ENCODE measurements at regions not wholly inside any gene's neighbourhood (a gene's known extent, or its start where the extent isn't known, plus 50 kb on each side); places are given as distances from the start of the nearest gene placed in this dataset.

- H3K27me3 ChIP-seq (ENCODE audit: insufficient read depth, poor library complexity, severe bottlenecking), result no peaks in the 10 kb centered on the region
- no peak for DNase-seq (ENCODE audit: low read depth in 1 of 2, low spot score in 1 of 2)
- H3K27ac ChIP-seq (replicated peaks), result no peak overlapping the region
- H3K4me3 ChIP-seq (replicated peaks; ENCODE audit: insufficient read depth, low read length), result no peak overlapping the region
- no peak for TF ChIP-seq POLR2AphosphoS5 (IDR thresholded peaks at IDR 0.05; ENCODE audit: low read depth)
- TF ChIP-seq, protein P1, sequence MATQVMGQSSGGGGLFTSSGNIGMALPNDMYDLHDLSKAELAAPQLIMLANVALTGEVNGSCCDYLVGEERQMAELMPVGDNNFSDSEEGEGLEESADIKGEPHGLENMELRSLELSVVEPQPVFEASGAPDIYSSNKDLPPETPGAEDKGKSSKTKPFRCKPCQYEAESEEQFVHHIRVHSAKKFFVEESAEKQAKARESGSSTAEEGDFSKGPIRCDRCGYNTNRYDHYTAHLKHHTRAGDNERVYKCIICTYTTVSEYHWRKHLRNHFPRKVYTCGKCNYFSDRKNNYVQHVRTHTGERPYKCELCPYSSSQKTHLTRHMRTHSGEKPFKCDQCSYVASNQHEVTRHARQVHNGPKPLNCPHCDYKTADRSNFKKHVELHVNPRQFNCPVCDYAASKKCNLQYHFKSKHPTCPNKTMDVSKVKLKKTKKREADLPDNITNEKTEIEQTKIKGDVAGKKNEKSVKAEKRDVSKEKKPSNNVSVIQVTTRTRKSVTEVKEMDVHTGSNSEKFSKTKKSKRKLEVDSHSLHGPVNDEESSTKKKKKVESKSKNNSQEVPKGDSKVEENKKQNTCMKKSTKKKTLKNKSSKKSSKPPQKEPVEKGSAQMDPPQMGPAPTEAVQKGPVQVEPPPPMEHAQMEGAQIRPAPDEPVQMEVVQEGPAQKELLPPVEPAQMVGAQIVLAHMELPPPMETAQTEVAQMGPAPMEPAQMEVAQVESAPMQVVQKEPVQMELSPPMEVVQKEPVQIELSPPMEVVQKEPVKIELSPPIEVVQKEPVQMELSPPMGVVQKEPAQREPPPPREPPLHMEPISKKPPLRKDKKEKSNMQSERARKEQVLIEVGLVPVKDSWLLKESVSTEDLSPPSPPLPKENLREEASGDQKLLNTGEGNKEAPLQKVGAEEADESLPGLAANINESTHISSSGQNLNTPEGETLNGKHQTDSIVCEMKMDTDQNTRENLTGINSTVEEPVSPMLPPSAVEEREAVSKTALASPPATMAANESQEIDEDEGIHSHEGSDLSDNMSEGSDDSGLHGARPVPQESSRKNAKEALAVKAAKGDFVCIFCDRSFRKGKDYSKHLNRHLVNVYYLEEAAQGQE (IDR thresholded peaks at IDR 0.05; ENCODE audit: insufficient replicate concordance, low read depth), result no peak
- no peak for TF ChIP-seq GABPA (IDR thresholded peaks at IDR 0.05; ENCODE audit: low read depth)
- TF ChIP-seq, protein P2, sequence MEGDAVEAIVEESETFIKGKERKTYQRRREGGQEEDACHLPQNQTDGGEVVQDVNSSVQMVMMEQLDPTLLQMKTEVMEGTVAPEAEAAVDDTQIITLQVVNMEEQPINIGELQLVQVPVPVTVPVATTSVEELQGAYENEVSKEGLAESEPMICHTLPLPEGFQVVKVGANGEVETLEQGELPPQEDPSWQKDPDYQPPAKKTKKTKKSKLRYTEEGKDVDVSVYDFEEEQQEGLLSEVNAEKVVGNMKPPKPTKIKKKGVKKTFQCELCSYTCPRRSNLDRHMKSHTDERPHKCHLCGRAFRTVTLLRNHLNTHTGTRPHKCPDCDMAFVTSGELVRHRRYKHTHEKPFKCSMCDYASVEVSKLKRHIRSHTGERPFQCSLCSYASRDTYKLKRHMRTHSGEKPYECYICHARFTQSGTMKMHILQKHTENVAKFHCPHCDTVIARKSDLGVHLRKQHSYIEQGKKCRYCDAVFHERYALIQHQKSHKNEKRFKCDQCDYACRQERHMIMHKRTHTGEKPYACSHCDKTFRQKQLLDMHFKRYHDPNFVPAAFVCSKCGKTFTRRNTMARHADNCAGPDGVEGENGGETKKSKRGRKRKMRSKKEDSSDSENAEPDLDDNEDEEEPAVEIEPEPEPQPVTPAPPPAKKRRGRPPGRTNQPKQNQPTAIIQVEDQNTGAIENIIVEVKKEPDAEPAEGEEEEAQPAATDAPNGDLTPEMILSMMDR (IDR thresholded peaks at IDR 0.05; ENCODE audit: insufficient read depth, low read length), result no peak
- TF ChIP-seq SPI1 (IDR thresholded peaks at IDR 0.05; ENCODE audit: borderline replicate concordance, low read depth), result no peak
These were observed 63.6 kb upstream of the ERRFI1 start for GRCh38 chr1:8089535-8090228.

DNA sequence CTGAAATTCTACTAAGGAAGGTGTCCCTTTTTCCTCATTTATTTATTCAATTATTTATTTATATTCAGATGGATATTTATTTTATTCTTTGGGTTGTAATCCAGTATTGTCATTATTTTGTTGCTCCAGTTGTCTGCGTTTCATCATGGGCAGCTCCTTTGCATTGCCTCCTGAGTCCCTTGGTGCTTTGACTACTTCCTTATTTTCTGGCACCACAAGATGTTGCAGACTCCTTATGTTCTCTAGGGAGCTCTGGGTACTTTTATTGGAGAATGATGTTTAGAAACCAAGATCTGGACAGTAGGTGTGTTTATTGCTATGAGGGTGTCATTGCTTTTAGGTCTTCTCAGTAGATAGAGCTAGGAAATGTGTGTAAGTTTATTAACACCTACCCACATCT, 59.9 kb upstream of the ERRFI1 start:
- Histone ChIP-seq H3K27me3 (ENCODE audit: insufficient read depth, poor library complexity, severe bottlenecking) (peaks cover 6% of the 10 kb centered on the region), H3K4me3 (replicated peaks; ENCODE audit: insufficient read depth, low read length) (no peak overlapping the region), H3K27ac (replicated peaks) (no peak overlapping the region)
- TF ChIP-seq POLR2AphosphoS5 (IDR thresholded peaks at IDR 0.05; ENCODE audit: low read depth) (no peak), SPI1 (IDR thresholded peaks at IDR 0.05; ENCODE audit: borderline replicate concordance, low read depth) (no peak; the same call in 1 of the 2 replicates), GABPA (IDR thresholded peaks at IDR 0.05; ENCODE audit: low read depth) (no peak)
- TF ChIP-seq, protein P1 (IDR thresholded peaks at IDR 0.05; ENCODE audit: insufficient replicate concordance, low read depth), result no peak
- TF ChIP-seq, protein P2 (IDR thresholded peaks at IDR 0.05; ENCODE audit: insufficient read depth, low read length), result no peak
- DNase-seq (ENCODE audit: low read depth in 1 of 2, low spot score in 1 of 2), result peak in 1 of 2 experiments; percentile 29

GRCh38 chr1:8084913-8085312, 58.8 kb upstream of the ERRFI1 start:
- Histone ChIP-seq H3K27ac (replicated peaks) (no peak overlapping the region), H3K4me3 (replicated peaks; ENCODE audit: insufficient read depth, low read length) (no peak overlapping the region), H3K27me3 (ENCODE audit: insufficient read depth, poor library complexity, severe bottlenecking) (peaks cover 6% of the 10 kb centered on the region)
- TF ChIP-seq POLR2AphosphoS5 (IDR thresholded peaks at IDR 0.05; ENCODE audit: low read depth) (no peak), GABPA (IDR thresholded peaks at IDR 0.05; ENCODE audit: low read depth) (no peak), SPI1 (IDR thresholded peaks at IDR 0.05; ENCODE audit: borderline replicate concordance, low read depth) (no peak)
- TF ChIP-seq, protein P1 (IDR thresholded peaks at IDR 0.05; ENCODE audit: insufficient replicate concordance, low read depth), result no peak
- TF ChIP-seq, protein P2 (IDR thresholded peaks at IDR 0.05; ENCODE audit: insufficient read depth, low read length), result no peak
- no peak for DNase-seq (ENCODE audit: low read depth in 1 of 2, low spot score in 1 of 2)
